HEK293 (cell line): ENCODE measurements at regions not wholly inside any gene's neighbourhood (a gene's known extent, or its start where the extent isn't known, plus 50 kb on each side); places are given as distances from the start of the nearest gene placed in this dataset.

Experiments
- CTCF ChIA-PET: fragments of 350-600 bp; formaldehyde crosslinking; extraction: SDS; loops from one replicate; lab custom pipeline; 2021; ENCODE audit warnings: antibody characterized with exemption; lab: Yijun Ruan, JAX
- POLR2A ChIA-PET: fragments of 300-600 bp; formaldehyde crosslinking; extraction: SDS; loops from one replicate; lab custom pipeline; 2020; ENCODE audit warnings: antibody characterized with exemption, inconsistent platforms; lab: Yijun Ruan, JAX
- H3K27ac ChIP-seq: fragments of 200-500 bp; sonication (Bioruptor generic); 2 replicates; pipeline ENCODE4 v1.5.1; 2014; ENCODE audit warnings: low read depth, low read length, control low read depth, inconsistent platforms; ENCODE audit errors: extremely low read depth
- H3K36me3 ChIP-seq, 2 experiments: fragments of 200-500 bp in 1 of 2; sonication (Bioruptor generic) in 1 of 2; 1 replicate in 1 of 2; 2 replicates in 1 of 2; pipeline ENCODE4 v1.5.1; 2014 to 2017; ENCODE audit warnings: inconsistent platforms in 2 of 2, low read length in 2 of 2; ENCODE audit not compliant: control insufficient read depth in 2 of 2, insufficient read depth in 1 of 2
- H3K4me1 ChIP-seq: fragments of 200-500 bp; sonication (Bioruptor generic); 2 replicates; pipeline ENCODE4 v1.5.1; 2014; ENCODE audit warnings: mild to moderate bottlenecking, low read length, inconsistent platforms; ENCODE audit not compliant: control insufficient read depth, insufficient read depth
- H3K4me3 ChIP-seq: 2 replicates; pipeline ENCODE4 v1.5.1; 2011; ENCODE audit warnings: low read depth, mild to moderate bottlenecking, control low read depth, low read length, moderate library complexity
- H3K9me3 ChIP-seq: fragments of 200-500 bp; sonication (Bioruptor generic); 2 replicates; pipeline ENCODE4 v1.5.1; 2014; ENCODE audit warnings: low read depth, low read length, inconsistent platforms; ENCODE audit not compliant: control insufficient read depth, insufficient read depth
- HOXD13 ChIP-seq: sonication (generic); formaldehyde crosslinking; IDR thresholded peaks from 2 replicates; pipeline ENCODE4 v1.8.0; 2022; ENCODE audit warnings: missing genetic modification reagents, borderline replicate concordance
- MZF1 ChIP-seq: fragments of 450-650 bp; formaldehyde crosslinking; IDR thresholded peaks from 2 replicates; pipeline ENCODE4 v1.5.1; 2017; ENCODE audit warnings: missing biosample characterization, missing genetic modification characterization, borderline replicate concordance
- SALL2 ChIP-seq: fragments of 450-650 bp; formaldehyde crosslinking; IDR thresholded peaks from 2 replicates; pipeline ENCODE4 v1.5.0; 2017; ENCODE audit warnings: missing biosample characterization, mild to moderate bottlenecking, missing genetic modification characterization, borderline replicate concordance
- SCRT2 ChIP-seq: fragments of 450-650 bp; formaldehyde crosslinking; IDR thresholded peaks from 2 replicates; pipeline ENCODE4 v1.5.1; 2016; ENCODE audit warnings: missing biosample characterization, missing genetic modification characterization
- TRIM28 ChIP-seq: IDR thresholded peaks from 2 replicates; pipeline ENCODE4 v1.6.1; 2011; ENCODE audit warnings: low read length, control low read depth, borderline replicate concordance
- ZFP37 ChIP-seq: fragments of 450-650 bp; formaldehyde crosslinking; IDR thresholded peaks from 2 replicates; pipeline ENCODE4 v1.5.1; 2016; ENCODE audit warnings: missing biosample characterization, missing genetic modification characterization
- ZNF175 ChIP-seq: fragments of 450-650 bp; formaldehyde crosslinking; IDR thresholded peaks from 2 replicates; pipeline ENCODE4 v1.5.1; 2016; ENCODE audit warnings: missing biosample characterization, missing genetic modification characterization
- ZNF184 ChIP-seq: fragments of 450-650 bp; IDR thresholded peaks from 2 replicates; pipeline ENCODE4 v1.5.1; 2018; ENCODE audit warnings: missing biosample characterization, mild to moderate bottlenecking, missing genetic modification characterization
- ZNF202 ChIP-seq: fragments of 450-650 bp; formaldehyde crosslinking; IDR thresholded peaks from 2 replicates; pipeline ENCODE4 v1.5.1; 2016; ENCODE audit warnings: missing biosample characterization, missing genetic modification characterization, borderline replicate concordance
- ZNF37A ChIP-seq: fragments of 450-650 bp; IDR thresholded peaks from 2 replicates; pipeline ENCODE4 v1.5.1; 2018; ENCODE audit warnings: missing biosample characterization, missing genetic modification characterization
- ZNF391 ChIP-seq: fragments of 450-650 bp; formaldehyde crosslinking; IDR thresholded peaks from 2 replicates; pipeline ENCODE4 v1.5.1; 2016; ENCODE audit warnings: low read depth, missing biosample characterization, missing genetic modification characterization, borderline replicate concordance
- ZNF404 ChIP-seq: fragments of 450-650 bp; formaldehyde crosslinking; IDR thresholded peaks from 2 replicates; pipeline ENCODE4 v1.5.1; 2017; ENCODE audit warnings: missing biosample characterization, missing genetic modification characterization
- ZNF449 ChIP-seq: fragments of 450-650 bp; formaldehyde crosslinking; IDR thresholded peaks from 2 replicates; pipeline ENCODE4 v1.5.1; 2017; ENCODE audit warnings: missing biosample characterization, mild to moderate bottlenecking, missing genetic modification characterization, moderate library complexity
- ZNF510 ChIP-seq: fragments of 450-650 bp; formaldehyde crosslinking; IDR thresholded peaks from 2 replicates; pipeline ENCODE4 v1.5.1; 2018; ENCODE audit warnings: mild to moderate bottlenecking, missing genetic modification characterization, missing biosample characterization; ENCODE audit not compliant: insufficient replicate concordance
- ZNF521 ChIP-seq: fragments of 450-650 bp; formaldehyde crosslinking; IDR thresholded peaks from 2 replicates; pipeline ENCODE4 v1.5.1; 2017; ENCODE audit warnings: missing biosample characterization, mild to moderate bottlenecking, missing genetic modification characterization
- ZNF658 ChIP-seq: fragments of 450-650 bp; formaldehyde crosslinking; IDR thresholded peaks from 2 replicates; pipeline ENCODE4; 2016; ENCODE audit warnings: missing biosample characterization, missing genetic modification characterization
- ZNF777 ChIP-seq: fragments of 450-650 bp; formaldehyde crosslinking; IDR thresholded peaks from 2 replicates; pipeline ENCODE4 v1.5.1; 2017; ENCODE audit warnings: missing biosample characterization, missing genetic modification characterization, borderline replicate concordance
- ZNF791 ChIP-seq: fragments of 450-650 bp; formaldehyde crosslinking; IDR thresholded peaks from 2 replicates; pipeline ENCODE4 v1.5.1; 2016; ENCODE audit warnings: missing biosample characterization, missing genetic modification characterization
- ZSCAN16 ChIP-seq: fragments of 450-650 bp; formaldehyde crosslinking; IDR thresholded peaks from 2 replicates; pipeline ENCODE4 v1.5.1; 2016; ENCODE audit warnings: missing biosample characterization, missing genetic modification characterization
- TF ChIP-seq, protein P1 (sequence below): fragments of 450-650 bp; formaldehyde crosslinking; IDR thresholded peaks from 2 replicates; pipeline ENCODE4 v1.5.1; 2016; ENCODE audit warnings: missing biosample characterization, missing genetic modification characterization
- TF ChIP-seq, protein P2 (sequence below): fragments of 450-650 bp; IDR thresholded peaks from 2 replicates; pipeline ENCODE4 v1.5.1; 2018; ENCODE audit warnings: missing biosample characterization, missing genetic modification characterization

DNA sequence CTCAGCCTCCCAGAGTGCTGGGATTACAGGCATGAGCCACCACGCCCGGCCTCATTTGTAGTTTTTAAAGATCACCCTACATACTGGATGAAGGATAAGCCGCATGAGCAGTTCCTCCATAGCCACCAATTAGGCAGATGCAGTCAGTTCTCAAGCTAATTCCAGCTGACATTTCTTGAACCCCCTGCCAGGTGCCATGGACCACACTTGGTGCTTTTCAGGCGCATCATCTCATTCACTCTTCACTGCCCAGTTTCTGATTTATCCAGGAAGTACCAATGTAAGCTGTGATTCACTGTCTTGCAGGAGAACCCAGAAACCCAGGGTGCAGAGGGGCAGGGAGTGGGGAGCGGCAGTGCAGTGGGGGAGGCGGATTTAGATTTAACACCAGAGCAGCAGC is 56.5 kb upstream of the RASA2 start (continued):
- no peak for TF ChIP-seq ZNF658 (tag by site-specific recombination)
- TF ChIP-seq, all 188 proteins: peak for 0

DNA sequence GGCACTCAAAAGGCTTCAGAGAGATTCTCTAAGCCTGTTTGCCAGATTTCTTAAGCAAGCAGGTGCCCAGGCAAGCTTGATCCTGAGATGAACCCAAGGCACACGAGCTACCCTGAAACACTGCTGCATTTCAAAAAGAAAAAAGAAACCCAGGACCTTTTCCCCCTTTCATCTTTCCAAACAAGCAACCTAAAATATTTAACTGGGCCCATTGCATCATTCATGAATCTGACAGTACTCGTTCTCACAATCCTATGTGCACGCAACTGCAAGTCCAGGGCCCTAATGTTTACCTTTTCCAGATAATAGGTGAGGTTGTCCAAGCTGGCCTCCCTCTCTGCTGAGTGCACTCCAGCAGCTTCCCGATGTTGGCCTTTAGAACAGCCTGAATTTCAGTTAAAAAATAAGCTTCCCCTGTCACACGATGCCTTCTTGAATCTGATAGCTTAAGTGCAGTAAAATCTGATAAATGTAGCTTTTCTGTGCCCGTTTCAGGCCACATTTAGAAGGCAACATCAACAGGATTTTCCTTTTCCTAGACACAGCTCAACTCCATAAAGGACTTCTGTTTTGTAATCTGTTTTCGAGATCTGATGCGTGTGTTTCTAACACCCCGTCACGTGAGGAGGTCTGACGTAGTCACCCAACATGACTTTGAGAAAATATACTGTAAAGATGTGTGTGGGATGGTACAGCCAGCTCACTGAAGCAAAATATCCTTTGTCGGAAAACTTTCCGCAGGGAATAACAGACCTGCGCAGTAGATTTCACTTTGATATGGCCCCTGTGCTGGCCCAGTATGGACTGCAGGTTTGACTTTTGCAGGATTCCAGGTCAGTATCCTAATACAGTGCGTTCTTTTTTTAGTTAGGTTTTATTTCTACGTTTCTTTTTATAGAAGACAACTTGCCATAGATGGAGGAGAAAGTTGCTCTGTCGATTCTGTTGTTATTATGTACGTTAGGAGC is 55.1 kb upstream of the RASA2 start:
- no peaks in the 10 kb centered on the region for H3K36me3 ChIP-seq
- POLR2A ChIA-PET, result no interaction called here
- H3K4me3 ChIP-seq, result no peak overlapping the region
- no peak for TF ChIP-seq MZF1 (tag by site-specific recombination)
- no peak for TF ChIP-seq ZNF202
- peak; percentile 79 for TF ChIP-seq TRIM28
- TF ChIP-seq ZNF449, result no peak
- TF ChIP-seq ZFP37 (tag by site-specific recombination), result no peak
- TF ChIP-seq, protein P1, sequence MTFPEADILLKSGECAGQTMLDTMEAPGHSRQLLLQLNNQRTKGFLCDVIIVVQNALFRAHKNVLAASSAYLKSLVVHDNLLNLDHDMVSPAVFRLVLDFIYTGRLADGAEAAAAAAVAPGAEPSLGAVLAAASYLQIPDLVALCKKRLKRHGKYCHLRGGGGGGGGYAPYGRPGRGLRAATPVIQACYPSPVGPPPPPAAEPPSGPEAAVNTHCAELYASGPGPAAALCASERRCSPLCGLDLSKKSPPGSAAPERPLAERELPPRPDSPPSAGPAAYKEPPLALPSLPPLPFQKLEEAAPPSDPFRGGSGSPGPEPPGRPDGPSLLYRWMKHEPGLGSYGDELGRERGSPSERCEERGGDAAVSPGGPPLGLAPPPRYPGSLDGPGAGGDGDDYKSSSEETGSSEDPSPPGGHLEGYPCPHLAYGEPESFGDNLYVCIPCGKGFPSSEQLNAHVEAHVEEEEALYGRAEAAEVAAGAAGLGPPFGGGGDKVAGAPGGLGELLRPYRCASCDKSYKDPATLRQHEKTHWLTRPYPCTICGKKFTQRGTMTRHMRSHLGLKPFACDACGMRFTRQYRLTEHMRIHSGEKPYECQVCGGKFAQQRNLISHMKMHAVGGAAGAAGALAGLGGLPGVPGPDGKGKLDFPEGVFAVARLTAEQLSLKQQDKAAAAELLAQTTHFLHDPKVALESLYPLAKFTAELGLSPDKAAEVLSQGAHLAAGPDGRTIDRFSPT (tag by site-specific recombination), result no peak
- H3K27ac ChIP-seq, result no peak overlapping the region
- no peaks in the 10 kb centered on the region for H3K9me3 ChIP-seq
- H3K4me1 ChIP-seq, result no peaks in the 10 kb centered on the region
- CTCF ChIA-PET, result interaction anchor here (0.5 to 1.1 kb wide), 5 partner anchors 10 to 777 kb away, joined by 3 to 4 read pairs (median 3); no protein-coding TSS in a partner anchor

DNA sequence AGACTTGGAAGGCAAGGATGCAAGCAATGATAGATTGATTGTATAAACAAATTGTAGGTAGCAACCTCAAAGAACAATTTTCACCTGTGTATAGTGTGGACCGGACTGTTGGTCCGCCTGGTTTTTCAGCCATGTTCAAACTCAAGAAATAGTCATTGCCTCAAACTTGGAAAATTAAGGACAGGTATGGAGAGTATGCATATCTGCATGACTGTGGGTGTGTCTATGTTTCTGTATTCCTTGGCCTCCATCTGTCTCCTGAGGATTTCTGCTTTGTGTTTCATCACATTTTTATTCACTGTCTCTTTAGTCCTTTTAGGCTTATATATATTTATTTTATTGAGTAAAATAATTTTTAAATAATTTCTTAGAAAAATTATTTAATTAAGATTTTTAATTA is 53.9 kb upstream of the RASA2 start:
- TF ChIP-seq ZNF391 (no peak), ZNF510 (tag by site-specific recombination) (no peak), ZNF521 (tag by site-specific recombination) (no peak), SCRT2 (tag by site-specific recombination) (no peak), ZNF184 (no peak), ZNF777 (tag by site-specific recombination) (no peak), HOXD13 (CRISPR knock-in tag) (no peak), ZSCAN16 (no peak), ZNF175 (no peak), SALL2 (tag by site-specific recombination) (no peak), ZNF202 (no peak), ZNF404 (tag by site-specific recombination) (no peak), ZNF37A (tag by site-specific recombination) (no peak), ZNF791 (tag by site-specific recombination) (no peak)
- TF ChIP-seq, protein P2, sequence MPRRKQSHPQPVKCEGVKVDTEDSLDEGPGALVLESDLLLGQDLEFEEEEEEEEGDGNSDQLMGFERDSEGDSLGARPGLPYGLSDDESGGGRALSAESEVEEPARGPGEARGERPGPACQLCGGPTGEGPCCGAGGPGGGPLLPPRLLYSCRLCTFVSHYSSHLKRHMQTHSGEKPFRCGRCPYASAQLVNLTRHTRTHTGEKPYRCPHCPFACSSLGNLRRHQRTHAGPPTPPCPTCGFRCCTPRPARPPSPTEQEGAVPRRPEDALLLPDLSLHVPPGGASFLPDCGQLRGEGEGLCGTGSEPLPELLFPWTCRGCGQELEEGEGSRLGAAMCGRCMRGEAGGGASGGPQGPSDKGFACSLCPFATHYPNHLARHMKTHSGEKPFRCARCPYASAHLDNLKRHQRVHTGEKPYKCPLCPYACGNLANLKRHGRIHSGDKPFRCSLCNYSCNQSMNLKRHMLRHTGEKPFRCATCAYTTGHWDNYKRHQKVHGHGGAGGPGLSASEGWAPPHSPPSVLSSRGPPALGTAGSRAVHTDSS (tag by site-specific recombination), result no peak
- TF ChIP-seq, all 188 proteins: peak for 0
- Histone ChIP-seq H3K4me1 (no peaks in the 10 kb centered on the region), H3K4me3 (no peak overlapping the region), H3K9me3 (no peaks in the 10 kb centered on the region), H3K27ac (no peak overlapping the region), H3K36me3 (no peaks in the 10 kb centered on the region)
- CTCF ChIA-PET, result interaction anchor here (1.0 kb wide), 1 partner anchor 9 kb away, joined by 4 read pairs; no protein-coding TSS in a partner anchor
- POLR2A ChIA-PET, result no interaction called here
